ENCODE measurements at regions not wholly inside any gene's neighbourhood (a gene's known extent, or its start where the extent isn't known, plus 50 kb on each side); places are given as distances from the start of the nearest gene placed in this dataset.

DNA sequence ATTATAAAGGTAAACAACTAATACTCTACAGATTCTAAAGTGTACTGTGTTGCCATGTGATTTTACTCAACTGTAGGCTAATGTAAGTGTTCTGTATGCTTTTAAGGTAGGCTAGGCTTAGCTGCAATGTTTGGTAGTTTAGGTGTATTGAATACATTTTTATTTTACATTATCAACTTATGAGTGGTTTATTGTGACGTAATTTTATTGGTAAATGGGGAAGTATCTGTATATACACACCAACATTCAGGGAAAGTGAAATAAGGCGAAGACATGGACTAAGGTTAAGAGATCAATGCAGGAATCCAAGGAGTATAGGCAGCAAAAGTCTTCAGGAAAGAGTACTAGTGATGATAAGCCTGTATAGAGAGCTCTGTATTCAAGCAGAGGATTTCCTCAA, 365.8 kb upstream of the MGAT4C start:
- TF ChIP-seq, protein P1, sequence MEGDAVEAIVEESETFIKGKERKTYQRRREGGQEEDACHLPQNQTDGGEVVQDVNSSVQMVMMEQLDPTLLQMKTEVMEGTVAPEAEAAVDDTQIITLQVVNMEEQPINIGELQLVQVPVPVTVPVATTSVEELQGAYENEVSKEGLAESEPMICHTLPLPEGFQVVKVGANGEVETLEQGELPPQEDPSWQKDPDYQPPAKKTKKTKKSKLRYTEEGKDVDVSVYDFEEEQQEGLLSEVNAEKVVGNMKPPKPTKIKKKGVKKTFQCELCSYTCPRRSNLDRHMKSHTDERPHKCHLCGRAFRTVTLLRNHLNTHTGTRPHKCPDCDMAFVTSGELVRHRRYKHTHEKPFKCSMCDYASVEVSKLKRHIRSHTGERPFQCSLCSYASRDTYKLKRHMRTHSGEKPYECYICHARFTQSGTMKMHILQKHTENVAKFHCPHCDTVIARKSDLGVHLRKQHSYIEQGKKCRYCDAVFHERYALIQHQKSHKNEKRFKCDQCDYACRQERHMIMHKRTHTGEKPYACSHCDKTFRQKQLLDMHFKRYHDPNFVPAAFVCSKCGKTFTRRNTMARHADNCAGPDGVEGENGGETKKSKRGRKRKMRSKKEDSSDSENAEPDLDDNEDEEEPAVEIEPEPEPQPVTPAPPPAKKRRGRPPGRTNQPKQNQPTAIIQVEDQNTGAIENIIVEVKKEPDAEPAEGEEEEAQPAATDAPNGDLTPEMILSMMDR (IDR thresholded peaks at IDR 0.05; ENCODE audit: insufficient read depth, low read length, poor library complexity, severe bottlenecking): no peak
- DNase-seq (ENCODE audit: low read depth): no peak
- Histone ChIP-seq H3K36me3 (ENCODE audit: control insufficient read depth, insufficient read depth, low read length) (no peaks in the 10 kb centered on the region), H3K27me3 (ENCODE audit: control insufficient read depth, insufficient read depth, low read length) (no peaks in the 10 kb centered on the region), H3K4me3 (ENCODE audit: low read depth, low read length) (no peak overlapping the region)

DNA sequence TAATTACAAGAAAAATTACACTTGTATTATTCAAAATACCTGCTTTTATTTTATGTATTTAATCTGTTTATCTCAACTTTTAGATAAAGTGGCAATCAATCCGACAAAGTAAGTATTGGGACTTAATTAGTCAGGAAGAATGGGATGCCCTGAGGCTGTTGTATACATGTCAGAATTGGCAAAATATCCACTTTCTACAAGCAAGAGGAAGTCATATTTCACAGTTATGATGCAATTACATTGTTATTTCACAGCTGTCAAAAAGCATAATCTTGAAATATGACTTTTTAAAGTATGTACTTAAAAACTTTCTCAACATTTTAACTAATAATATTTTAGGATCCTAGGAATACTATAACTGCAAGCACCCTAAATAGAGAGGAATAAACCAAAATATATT, 357.1 kb upstream of the MGAT4C start:
- TF ChIP-seq, protein P1 (IDR thresholded peaks at IDR 0.05; ENCODE audit: insufficient read depth, low read length, poor library complexity, severe bottlenecking): no peak
- Histone ChIP-seq H3K27me3 (ENCODE audit: control insufficient read depth, insufficient read depth, low read length) (no peaks in the 10 kb centered on the region), H3K4me3 (ENCODE audit: low read depth, low read length) (no peak overlapping the region), H3K36me3 (ENCODE audit: control insufficient read depth, insufficient read depth, low read length) (no peaks in the 10 kb centered on the region)
- DNase-seq (ENCODE audit: low read depth): no peak

DNA sequence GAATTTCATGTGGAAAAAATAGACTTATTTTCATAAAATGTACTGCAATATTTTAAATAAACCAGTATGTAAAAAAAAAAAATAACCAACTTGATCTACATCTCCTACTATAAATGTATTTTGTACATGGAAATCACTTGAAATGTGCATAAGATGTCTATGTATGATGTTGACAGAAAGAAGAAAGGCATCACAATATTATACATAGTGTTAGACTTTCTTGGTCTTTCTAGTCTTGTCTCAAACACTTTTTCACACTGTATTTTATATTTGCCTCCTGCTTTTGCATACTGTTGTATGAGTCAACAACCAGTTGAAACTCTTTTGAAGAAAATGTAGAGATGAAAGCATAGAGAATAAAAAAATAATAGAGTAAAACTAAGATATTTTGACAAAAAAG, 352.4 kb upstream of the MGAT4C start:
- H3K27me3 ChIP-seq (ENCODE audit: control insufficient read depth, insufficient read depth, low read length): no peaks in the 10 kb centered on the region

DNA sequence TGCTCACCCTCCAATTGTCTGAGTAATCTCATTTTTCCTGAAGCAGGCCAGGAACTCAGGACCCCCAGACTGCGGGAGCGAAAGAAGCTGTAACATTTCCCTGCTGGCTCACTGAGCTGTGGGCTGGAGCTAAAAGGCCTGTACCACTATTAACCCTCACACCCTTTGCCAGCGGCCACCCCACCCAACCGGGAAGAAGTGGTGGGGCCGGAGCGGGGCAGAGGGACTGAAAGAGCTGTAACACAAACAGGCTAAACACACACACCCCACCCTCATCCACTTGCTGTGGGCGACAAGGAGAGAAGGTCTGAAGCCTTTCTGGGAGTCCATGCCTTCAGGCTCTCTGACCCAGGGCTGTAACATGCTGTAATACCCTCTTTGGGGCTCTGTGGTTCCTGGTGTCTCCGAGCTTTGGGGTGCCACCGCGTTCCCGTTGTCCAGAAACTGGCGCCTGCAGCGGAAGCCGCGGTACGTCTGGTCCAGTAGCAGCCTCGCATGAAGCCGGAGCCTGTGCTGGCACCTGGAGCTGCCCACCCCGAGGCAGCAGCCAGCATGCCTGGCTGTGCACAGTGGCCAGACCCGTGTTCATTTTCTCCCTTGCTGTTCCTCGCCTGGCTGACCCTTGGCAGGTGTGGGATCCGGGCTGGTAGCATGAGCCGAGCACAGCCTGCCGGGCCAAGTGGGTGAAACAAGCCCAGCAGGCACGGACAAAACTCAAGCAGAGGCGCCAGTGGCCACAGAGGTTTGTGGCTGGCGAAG, 345.5 kb upstream of the MGAT4C start:
- no peaks in the 10 kb centered on the region for H3K36me3 ChIP-seq (ENCODE audit: control insufficient read depth, insufficient read depth, low read length)
- no peaks in the 10 kb centered on the region for H3K27me3 ChIP-seq (ENCODE audit: control insufficient read depth, insufficient read depth, low read length)
- DNase-seq (ENCODE audit: low read depth): no peak
- TF ChIP-seq, protein P1 (IDR thresholded peaks at IDR 0.05; ENCODE audit: insufficient read depth, low read length, poor library complexity, severe bottlenecking): no peak
- H3K4me3 ChIP-seq (ENCODE audit: low read depth, low read length): no peak overlapping the region

More for the DNA sequence above, 352.4 kb upstream of the MGAT4C start:
- no peak for DNase-seq (ENCODE audit: low read depth)
- TF ChIP-seq, protein P1 (IDR thresholded peaks at IDR 0.05; ENCODE audit: insufficient read depth, low read length, poor library complexity, severe bottlenecking): no peak
- Histone ChIP-seq H3K36me3 (ENCODE audit: control insufficient read depth, insufficient read depth, low read length) (no peaks in the 10 kb centered on the region), H3K4me3 (ENCODE audit: low read depth, low read length) (no peak overlapping the region)

DNA sequence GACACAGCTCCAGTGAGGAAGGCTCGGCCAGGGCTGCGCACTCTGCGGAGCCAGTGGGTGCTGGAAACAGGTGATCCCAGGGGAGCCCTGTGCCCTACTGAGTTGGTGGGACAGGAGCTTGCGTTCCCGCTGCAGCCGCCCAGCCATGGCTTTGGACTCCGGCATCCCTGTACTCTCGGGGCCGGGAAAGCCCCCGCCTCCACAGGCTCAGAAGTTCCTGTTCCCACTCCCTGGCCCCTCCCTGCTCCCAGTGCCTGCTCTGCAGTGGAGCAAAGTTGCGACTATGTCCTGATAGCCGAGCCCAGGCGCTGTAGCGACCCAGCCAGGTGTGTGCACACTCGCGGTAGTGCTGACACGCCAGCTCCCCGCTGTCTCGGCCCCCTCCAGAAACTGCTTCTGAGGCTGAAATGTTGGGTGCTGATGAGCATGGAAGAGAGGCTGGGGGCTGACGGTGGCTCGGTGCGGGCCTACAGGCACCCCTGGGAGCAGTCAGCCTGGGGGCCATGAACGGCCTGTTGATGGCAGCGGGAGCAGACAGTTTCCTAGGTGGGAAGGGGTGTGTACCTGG, 344.6 kb upstream of the MGAT4C start:
- no peaks in the 10 kb centered on the region for H3K36me3 ChIP-seq (ENCODE audit: control insufficient read depth, insufficient read depth, low read length)
- DNase-seq (ENCODE audit: low read depth): no peak
- TF ChIP-seq, protein P1 (IDR thresholded peaks at IDR 0.05; ENCODE audit: insufficient read depth, low read length, poor library complexity, severe bottlenecking): no peak
- no peaks in the 10 kb centered on the region for H3K27me3 ChIP-seq (ENCODE audit: control insufficient read depth, insufficient read depth, low read length)
- no peak overlapping the region for H3K4me3 ChIP-seq (ENCODE audit: low read depth, low read length)
